Stimulated activated CD4-positive, alpha-beta T cell treated with anti-CD3 and anti-CD28 coated beads, Interleukin-12 subunit alpha, Interleukin-12 subunit beta, amount 100 ng/mL, for 4 hours (primary cell): ENCODE measurements at regions not wholly inside any gene's neighbourhood (a gene's known extent, or its start where the extent isn't known, plus 50 kb on each side); places are given as distances from the start of the nearest gene placed in this dataset.

Experiments used
- DNase-seq: peaks from one replicate; pipeline ENCODE4 v3.0.0-alpha.2; 2020

DNA sequence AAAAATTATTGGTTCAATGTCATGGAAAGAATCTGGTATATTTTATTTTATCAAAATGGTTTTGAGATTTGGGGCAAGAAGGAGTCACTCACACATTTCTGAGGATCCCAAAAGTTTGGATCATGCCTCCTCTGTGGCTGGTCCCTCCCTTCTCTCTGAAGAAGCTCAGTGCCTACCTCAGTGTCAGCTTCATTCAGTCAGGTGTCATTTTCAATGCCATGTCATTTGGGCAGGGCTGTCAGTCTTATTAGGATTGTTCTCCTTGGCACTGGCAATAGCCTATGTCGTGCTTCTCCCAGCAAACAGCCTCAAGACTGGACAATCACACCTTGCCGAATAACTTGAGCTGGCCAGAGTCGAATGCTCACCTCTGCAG is 264.5 kb upstream of the CAMK1G start:
- no peak for DNase-seq

DNA sequence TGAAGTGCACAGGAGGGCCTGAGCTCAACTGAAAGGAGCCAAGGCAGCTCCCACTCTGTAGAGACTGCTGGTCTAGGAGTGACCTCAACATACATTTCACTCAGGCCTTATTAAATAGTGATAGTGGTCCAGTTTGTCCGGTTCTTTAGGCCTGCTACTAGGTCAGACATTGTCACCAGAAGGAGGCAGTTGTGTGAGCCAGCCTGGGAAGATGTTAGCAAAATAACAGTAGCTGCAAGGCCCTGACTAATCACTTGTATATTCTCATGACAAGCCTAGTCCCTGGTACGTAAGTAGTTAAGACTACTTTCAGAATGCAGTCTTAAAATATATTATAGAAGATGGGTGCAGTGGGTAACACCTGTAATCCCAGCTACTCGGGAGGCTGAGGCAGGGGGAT is 264.0 kb upstream of the CAMK1G start:
- DNase-seq = no peak

DNA sequence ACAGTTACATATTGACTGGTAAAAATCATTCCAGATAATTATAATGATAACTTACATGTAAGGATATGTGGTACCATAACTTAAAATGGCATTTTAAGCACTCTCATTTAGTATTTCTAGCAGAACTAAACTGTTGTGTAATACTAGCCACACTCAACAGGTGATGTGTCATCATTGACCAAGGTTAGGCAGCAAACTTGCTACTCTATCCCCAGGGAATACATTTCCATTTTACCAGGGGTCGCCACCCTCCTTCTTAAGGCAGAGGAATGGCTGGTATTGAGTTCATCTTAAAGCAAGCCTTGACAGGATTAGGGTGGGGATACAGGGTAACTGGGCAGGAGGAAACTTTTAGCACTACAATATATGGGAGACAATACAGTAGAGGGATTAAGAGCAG is 259.8 kb upstream of the CAMK1G start:
- DNase-seq = no peak

DNA sequence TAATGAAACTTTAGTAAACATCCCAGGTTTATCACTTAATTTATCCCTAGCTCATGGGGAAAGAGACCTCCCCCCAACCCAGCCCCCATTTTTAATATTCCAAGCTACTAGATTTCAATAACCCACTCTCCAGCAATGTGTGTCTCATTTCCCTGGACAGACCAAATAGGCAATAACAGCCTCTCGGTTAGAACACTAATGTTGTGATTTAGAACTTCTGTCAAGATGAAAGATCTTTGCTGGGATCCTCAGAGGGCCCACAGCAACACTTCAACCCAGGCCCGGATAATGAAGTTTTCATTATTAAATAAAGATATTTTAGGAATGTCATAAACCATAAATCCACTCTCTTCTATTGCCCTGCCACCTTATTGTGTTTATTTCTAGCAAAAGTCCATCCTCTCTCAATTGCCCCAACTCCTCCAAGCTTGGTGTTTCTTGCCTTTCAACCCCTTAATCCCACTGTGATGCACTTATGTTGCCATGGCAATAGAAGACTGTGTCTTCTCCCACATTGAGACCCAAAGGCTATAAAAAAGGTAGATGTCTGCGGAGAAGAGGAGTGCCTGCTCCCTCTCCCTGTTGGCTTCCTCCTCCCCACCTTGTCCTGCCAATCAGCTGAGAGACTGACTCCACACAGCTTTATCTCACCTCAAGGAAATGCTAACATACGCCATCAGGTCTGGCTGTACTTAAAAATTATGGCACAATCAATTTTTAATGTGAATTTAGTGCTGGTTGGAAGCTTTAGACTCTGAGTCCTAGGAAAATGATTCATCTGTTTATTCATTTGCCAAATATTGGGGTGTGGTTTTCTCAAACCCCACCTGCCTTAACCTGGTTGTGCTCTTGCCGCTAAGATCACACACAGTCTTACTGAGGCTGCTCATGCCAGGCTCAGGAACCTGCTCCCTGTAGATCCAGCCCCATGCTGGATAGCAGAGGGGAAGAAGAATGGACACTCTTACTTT is 258.3 kb upstream of the CAMK1G start:
- no peak for DNase-seq

DNA sequence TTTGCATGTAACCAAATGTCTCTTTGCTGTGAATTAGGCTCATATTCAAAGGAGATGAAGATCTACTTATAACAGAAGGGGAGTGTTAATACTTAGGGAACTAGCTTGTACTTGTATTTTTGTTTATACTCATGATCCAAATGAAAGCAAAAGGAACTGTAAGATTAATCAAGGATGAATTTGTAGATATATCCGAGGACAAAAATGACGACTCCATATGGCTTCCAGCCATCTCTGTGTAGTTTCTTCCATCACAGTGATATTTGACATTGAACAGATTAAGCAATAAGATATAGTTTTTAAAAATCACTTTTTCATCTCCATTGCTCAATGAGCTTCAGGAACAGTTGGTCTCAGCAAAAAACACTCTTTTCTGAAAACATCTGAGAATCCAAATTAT is 257.4 kb upstream of the CAMK1G start:
- no peak for DNase-seq

DNA sequence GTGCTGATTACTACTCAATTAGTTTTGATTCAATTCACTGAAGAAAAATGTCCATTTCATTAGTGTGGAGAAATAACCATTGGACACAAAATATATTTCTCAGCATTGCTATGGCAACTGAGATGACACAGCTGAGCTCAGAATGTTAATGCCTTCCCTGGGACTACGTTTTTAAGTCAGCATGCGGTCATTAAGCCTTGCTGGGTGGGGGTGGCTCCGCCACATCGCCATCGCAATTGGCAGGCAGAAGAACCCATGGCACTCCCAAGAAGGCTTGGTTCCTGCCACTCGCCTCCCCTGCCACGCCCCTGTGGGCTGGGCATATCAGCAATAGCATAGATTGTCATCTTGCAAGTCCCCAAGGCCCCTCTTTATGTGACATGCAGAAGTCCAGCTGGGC is 256.7 kb upstream of the CAMK1G start:
- DNase-seq = no peak

DNA sequence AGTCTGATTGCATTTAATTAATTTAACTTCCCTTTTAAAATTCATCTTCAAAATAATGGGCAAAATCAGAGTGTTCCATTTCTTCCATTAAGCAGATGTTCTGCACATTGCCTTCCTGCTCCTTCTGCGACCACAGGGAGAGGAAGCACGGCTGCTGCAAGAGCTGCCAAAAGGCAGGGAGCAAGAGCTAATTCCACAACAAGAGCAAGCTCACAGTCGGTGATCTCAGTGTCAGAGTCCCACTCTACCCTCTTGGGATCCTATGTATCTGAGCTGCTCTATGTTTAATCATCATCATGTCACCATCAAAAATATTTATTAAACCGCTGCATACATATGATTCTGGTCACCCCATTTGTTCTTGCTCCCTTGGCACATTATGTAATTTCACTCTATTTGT is 255.3 kb upstream of the CAMK1G start:
- DNase-seq = no peak

DNA sequence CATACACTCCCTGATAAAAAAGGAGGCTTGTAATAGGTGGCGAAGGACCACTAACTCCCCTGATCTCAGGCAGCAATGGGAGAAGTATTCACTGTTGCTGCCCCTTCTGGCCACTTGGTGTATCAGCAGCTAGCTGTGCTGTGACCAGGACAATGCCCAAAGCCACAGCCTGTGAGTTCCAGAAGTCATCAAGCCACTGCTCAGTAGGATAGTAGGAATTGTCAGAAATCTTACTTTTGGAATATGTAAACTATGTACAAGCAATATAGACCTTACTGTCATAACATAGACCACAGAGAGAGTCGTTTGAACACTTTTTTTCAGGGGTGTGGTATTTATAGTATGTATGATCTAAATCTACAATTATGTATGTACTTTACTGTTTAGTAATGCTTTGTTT is 248.3 kb upstream of the CAMK1G start:
- DNase-seq = no peak

DNA sequence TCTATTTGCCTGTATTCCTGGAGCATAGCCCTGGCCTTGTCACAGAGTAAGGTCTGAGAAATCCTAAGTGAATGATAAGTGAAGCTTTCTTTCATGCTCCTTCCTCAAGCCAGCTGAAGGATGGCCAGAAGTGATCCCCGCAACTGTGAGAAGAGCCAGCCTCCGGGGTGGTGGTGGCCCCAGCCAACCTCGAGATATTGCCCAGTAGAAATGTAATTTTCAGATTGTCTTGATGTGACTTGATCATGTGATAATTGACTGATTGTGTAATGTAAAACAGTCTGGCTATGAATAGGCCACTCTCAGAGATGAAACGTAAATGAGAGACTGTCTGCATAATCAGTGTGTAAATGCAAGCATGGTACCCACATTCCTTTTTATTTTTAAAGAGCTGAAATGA is 242.4 kb upstream of the CAMK1G start:
- no peak for DNase-seq

DNA sequence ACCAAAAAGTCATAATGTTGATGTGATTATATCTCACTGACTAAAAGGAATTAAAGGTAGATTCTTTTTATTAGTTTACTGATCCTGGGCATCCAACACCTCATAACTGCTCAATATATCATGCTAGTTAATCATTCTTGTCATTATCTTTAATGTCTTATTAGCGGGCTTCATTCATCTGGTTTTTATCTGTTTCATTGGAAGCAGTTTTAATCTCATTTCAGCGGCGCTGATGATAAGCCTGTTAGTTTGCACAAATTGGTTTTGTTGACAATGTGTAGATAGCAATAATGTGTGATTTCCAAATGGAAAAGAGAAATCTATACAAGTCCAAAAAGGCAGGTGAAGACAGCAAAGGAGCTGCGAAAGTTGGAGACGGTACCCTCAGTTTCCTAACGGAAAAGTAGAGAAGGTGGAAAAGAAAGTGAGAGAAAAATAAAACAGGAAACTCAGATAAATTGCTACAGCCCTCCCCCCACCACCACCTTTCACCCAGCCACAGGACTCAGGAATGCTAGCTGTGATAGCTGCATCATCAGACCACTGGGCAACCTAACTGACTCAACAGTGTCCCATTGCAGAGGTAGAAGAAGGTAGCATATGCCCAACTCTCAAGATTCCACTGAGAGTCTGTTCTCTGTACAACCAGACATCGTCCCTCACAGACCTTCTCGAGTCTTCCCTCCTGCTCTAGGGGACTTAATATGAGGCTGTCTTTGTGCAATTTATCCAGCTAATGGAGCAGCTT is 241.7 kb upstream of the CAMK1G start:
- no peak for DNase-seq

DNA sequence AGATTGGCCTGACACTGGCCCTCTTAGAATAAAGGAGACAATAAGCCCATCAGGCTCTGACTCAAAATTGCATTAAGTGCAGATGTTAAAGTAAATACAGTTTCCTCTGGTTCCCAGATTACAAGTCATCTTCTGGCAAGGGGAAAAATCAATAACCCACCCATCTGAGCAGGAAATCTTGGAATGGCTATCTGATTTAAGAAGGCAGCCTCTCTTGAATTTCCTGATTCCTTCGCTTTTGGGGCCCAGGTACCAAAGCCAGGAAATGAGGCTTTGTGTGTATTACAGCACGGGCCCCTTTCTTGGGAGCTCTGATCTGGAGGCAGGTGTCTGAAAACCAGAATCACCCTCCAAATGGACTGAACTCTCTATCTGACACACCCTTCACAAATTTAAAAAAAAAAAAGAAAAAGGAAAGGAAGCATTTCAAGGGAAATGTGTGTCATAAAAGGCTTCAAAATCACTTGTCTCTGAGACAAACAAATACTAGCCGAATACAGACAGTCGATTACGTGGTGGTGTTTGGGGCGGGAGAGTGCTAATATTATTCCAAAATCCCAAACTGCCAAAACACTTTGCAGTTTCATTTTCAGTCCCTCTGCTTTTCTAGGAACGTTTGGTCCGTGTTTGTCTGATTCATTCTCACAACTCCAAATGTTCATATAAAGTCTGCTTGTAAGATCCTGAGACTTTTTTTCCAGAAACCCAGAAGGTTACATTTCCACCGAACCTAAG is 240.9 kb upstream of the CAMK1G start:
- DNase-seq = no peak

DNA sequence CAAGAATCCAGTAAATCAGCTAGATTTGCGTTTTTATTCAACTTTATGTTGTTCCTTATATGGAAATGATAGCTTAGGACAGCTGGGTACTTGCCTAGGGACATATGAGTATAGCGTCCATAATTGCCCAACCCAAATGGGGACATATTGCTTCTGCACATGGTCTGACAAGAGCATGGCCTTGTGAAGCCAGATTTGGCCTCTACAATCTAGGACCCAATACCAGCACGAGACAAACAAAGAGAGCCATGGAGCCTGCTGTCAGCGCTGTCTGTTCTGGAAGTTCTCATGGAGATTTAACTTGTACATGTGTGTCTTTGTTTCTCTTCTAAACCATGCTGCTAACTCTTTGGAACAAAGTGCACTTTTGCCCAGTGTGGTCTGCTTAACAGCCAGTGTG is 240.0 kb upstream of the CAMK1G start:
- no peak for DNase-seq

DNA sequence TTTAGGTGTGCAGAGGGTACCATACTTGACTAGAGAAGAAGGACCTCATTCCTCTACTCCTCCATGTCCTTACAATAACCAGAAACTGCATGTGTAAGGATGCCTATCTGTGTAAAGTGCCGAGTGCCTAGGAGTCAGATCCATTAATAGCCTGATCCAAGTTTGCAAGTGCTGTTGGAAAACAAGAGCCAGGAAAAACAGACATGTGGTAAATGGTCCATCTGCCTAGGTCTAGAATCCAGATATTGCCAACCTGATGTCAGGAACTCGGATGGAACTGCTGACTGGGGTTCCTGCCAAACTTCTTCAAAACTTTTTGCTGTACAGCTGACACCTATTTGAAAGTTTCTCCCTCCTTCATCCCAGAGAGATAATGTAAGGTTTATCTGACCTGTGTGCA is 239.4 kb upstream of the CAMK1G start:
- no peak for DNase-seq

DNA sequence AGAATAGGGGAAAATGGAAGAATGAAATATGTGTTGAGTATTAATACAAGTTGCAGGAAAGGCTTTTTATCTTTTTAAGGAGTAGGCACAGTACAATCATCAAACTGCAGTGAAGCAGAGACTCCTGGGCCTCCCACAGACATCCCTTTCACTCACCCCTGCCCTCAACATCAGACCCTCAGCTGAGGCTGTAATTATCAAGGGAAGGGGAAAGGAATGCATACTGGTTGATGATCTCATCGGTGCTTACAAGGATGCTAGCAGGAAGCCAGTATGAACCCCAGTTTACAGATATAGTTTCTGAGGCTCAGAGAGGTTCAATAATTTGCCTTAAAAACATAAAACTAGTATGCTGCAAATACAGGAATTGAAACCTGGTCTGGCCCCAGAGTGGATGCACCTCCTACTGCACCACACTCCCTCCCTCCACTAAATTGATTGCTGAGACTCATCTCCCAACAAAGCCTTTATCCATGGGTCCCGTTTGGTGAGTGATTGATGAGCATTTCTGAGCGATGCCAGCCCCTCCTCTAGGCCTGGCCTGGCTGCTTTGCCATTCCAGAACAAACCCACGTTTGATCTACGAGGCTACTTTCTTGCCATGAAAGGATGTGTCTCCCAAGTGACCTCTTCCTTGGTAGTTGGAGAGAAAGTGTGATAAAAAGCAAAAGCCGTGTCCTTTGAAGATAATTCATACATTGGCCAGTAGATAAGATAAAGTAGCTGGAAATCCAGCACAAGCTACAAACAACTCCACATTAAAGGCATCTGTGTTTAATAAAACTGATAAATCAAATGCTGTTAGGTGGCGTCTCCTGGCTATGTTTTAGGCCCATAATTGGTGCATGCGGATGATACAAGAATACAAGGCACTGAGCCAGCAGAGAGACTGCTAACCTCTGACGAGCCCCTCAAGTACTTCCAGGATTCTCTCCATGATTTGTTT is 233.9 kb upstream of the CAMK1G start:
- no peak for DNase-seq

DNA sequence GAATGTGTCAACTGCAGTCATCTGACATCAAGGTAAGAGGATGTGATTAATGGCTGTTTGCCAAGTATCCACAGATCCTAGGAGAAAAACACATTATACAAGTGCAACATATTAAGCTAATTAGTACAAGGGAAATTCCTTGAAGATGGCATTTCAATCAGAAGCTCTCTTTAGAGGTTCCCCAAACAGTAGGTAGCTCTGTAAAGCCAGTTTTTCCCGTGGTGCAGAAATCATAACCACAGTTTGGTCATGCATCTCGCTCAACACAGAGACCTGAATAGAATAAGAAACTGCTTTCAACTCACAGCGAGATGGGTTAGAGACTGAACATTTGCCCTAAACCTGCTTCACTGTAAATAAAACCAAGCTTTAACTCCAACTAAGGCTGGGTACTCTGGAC is 230.5 kb upstream of the CAMK1G start:
- DNase-seq = no peak

DNA sequence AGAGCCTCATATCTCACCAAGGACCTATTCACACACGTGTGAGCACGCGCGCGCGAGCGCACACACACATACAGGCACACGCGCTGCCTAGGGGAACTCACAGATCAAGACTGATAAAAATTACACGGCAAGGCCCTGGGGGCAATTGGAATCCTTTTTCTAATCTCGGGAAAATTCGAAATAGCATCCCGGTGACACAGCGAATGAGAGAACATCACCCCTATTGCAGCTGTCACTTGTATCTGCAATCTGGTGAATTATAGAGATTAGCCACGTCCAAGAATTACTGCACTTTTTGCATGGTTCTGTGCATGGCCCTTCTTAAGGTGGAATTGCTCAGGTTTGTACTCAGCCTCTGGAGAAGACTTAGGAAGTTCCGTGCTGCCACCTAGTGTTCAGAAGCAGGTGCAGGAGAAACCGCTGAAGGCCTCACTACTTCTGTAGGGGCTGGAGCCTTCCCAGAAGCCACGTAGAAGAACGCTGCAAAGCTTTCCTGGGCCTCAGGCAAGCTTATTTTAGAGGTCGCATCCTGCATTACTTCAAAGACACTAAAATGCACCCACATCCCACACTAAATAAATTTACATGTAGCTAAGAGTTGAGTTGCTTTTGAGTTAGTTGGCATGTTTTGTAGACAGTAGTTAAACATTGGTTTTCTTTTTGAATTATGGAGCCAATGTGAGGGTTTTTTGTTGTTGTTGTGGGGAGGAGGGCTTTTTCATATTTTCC is 229.2 kb upstream of the CAMK1G start:
- DNase-seq = peak; percentile 38

DNA sequence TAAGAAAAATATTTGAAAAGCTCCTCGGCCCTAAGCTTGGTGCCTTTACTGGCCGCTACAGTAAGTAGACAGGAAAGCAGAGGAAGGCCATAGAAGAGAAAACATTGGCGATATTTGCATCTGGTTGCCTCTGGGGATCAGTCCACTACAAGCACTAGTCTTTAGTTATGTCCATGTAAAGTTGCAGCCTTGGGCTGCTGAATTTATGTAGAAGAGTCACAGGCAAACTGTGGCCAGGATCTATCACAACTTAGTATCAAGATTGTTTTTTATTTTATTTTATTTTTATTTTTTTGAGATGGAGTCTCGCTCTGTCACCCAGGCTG is 228.7 kb upstream of the CAMK1G start:
- DNase-seq = no peak

DNA sequence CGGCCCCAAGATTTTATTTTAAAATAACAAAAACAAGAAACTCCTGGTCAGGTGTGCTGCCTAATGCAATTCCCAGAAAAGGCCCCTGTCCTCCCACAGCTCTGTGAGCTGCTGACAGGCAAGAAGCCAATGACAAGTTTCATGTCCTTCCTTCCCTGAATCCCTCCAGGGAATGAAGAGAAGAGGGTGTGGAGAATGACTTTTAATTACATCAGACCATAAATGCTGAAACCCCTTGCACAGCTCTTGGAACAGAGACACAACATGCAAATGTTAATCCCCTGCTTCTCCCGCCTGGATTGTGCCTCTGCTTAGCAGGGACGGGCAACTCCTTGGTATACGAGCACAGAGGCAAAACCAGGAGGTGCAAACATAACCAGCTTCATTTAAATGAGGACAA is 228.1 kb upstream of the CAMK1G start:
- DNase-seq = no peak

DNA sequence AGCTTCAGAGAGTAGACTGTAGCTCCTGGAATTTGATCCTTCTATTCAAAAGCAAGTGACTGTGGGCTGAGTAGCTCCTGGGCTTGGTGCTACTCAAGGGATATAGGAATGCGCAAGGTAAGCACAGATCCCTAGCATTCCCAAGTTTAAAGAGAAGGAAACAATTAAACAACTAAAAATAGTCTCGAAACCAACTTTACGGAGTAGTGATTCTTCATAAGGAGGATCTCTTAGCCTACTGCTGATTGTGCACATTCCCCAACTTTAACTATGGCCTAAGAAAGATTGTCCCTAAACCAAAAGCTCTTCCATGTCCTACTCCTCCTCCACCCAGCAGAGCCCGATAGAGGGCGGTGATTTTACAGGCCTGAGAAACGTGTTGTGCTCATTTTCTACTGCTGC is 226.5 kb upstream of the CAMK1G start:
- DNase-seq = no peak

DNA sequence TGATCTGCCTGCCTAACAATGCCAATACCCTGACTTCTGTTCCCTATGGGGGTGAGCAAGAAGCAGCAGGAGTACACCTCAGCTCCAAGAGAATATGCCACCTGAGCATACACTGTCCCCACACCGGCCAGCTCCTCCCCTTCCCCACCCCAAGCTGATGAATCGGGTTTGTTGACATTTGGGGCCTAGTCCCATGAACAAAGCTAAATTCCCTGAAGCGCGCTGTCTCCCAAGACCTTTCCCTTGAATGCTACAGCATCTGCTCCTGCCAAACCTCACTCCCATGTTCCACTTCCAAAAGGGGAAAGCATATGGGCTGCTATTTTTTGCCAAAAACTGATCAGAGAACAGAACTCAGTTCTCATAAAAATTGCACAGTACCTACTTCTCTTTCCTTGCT is 220.4 kb upstream of the CAMK1G start:
- DNase-seq = no peak

DNA sequence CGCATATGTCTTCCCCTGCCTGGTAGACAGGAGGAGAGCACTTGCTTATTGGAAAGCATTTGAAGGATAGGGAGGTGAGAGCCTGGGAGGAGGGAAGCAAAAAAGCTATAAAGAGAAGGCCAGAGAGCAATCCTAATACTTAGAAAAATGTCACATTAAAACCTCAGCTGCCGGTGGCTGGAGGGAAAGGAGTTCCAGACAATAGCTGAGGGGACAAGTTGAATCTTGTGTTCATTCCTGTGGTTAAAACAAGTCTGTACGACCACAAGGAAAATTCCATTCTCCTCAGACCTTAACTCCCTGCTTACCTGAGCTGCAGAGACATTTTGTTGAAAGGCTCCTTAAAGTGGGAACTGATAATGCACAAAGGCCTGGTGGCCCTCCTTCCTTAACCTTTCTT is 218.8 kb upstream of the CAMK1G start:
- DNase-seq = no peak
